Sigmoid colon (tissue), 4 donors: ENCODE measurements at regions not wholly inside any gene's neighbourhood (a gene's known extent, or its start where the extent isn't known, plus 50 kb on each side); places are given as distances from the start of the nearest gene placed in this dataset.

Experiments used
- EP300 ChIP-seq, 4 donors: sonication (generic); formaldehyde crosslinking; IDR thresholded peaks; one replicate each; pipeline ENCODE4 v1.6.1; 2017; ENCODE audit warnings: antibody characterized with exemption in 4 of 4
- POLR2A ChIP-seq, 2 donors: fragments of 450-650 bp; IDR thresholded peaks; one replicate each; pipeline ENCODE4 v1.6.1; 2016; ENCODE audit warnings: antibody characterized with exemption in 2 of 2, mild to moderate bottlenecking in 2 of 2, moderate library complexity in 2 of 2
- TF ChIP-seq, protein P1 (sequence below), 4 experiments: fragments of 450-650 bp in 3 of 4; fragments of 200-600 bp in 1 of 4; IDR thresholded peaks; one replicate each; pipeline ENCODE4 v1.5.1; 2016 to 2019; ENCODE audit warnings: antibody characterized with exemption in 4 of 4, mild to moderate bottlenecking in 3 of 4, moderate library complexity in 2 of 4

GRCh38 chr2:76467326-76467725 is 756.6 kb upstream of the GCFC2 start:
- TF ChIP-seq, protein P1, sequence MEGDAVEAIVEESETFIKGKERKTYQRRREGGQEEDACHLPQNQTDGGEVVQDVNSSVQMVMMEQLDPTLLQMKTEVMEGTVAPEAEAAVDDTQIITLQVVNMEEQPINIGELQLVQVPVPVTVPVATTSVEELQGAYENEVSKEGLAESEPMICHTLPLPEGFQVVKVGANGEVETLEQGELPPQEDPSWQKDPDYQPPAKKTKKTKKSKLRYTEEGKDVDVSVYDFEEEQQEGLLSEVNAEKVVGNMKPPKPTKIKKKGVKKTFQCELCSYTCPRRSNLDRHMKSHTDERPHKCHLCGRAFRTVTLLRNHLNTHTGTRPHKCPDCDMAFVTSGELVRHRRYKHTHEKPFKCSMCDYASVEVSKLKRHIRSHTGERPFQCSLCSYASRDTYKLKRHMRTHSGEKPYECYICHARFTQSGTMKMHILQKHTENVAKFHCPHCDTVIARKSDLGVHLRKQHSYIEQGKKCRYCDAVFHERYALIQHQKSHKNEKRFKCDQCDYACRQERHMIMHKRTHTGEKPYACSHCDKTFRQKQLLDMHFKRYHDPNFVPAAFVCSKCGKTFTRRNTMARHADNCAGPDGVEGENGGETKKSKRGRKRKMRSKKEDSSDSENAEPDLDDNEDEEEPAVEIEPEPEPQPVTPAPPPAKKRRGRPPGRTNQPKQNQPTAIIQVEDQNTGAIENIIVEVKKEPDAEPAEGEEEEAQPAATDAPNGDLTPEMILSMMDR (IDR thresholded peaks at IDR 0.05): no peak
- TF ChIP-seq POLR2A (IDR thresholded peaks at IDR 0.05) (no peak), EP300 (IDR thresholded peaks at IDR 0.05) (no peak)
